ACHN (cell line): ENCODE measurements at regions not wholly inside any gene's neighbourhood (a gene's known extent, or its start where the extent isn't known, plus 50 kb on each side); places are given as distances from the start of the nearest gene placed in this dataset.

Experiments
- DNase-seq: peaks from one replicate; pipeline ENCODE4 v3.0.0-alpha.2; 2015
- in situ Hi-C: cut with HindIII; loops from 2 replicates; pipeline ENCODE4 v1.10.0; 2017; ENCODE audit warnings: low sequenced_read_pairs, low pct_ligation_motif_present, low pct_unique_long_range_greater_than_20kb

- in situ Hi-C loops, result no loop called here
- no peak for DNase-seq
These were observed 1283.3 kb downstream of the TYW1 start for GRCh38 chr7:68279827-68280400.

- DNase-seq, result no peak
- in situ Hi-C loops, result no loop called here
These were observed 1284.3 kb downstream of the TYW1 start for GRCh38 chr7:68280931-68281330.

- in situ Hi-C loops, result no loop called here
- DNase-seq, result no peak
These were observed 1291.5 kb downstream of the TYW1 start for GRCh38 chr7:68288144-68288593.

- in situ Hi-C loops, result no loop called here
These were observed 1295.1 kb downstream of the TYW1 start for GRCh38 chr7:68291710-68292109.

GRCh38 chr7:68295386-68295785 is 1298.8 kb downstream of the TYW1 start:
- in situ Hi-C loops, result no loop called here
- DNase-seq, result no peak

More at GRCh38 chr7:68291710-68292109, 1295.1 kb downstream of the TYW1 start:
- no peak for DNase-seq

- in situ Hi-C loops, result no loop called here
These were observed 1293.7 kb upstream of the AUTS2 start for GRCh38 chr7:68304536-68304935.

GRCh38 chr7:68306692-68307107 is 1291.6 kb upstream of the AUTS2 start:
- in situ Hi-C loops, result no loop called here
- no peak for DNase-seq

More at GRCh38 chr7:68304536-68304935, 1293.7 kb upstream of the AUTS2 start:
- DNase-seq, result no peak

GRCh38 chr7:68309271-68309670 is 1289.0 kb upstream of the AUTS2 start:
- in situ Hi-C loops, result no loop called here
- no peak for DNase-seq

GRCh38 chr7:68309806-68310205 is 1288.5 kb upstream of the AUTS2 start:
- DNase-seq, result no peak
- in situ Hi-C loops, result no loop called here

GRCh38 chr7:68311958-68312357 is 1286.3 kb upstream of the AUTS2 start:
- in situ Hi-C loops, result no loop called here
- no peak for DNase-seq

GRCh38 chr7:68313806-68314205 is 1284.5 kb upstream of the AUTS2 start:
- in situ Hi-C loops, result no loop called here
- DNase-seq, result no peak

GRCh38 chr7:68314208-68314607 is 1284.1 kb upstream of the AUTS2 start:
- in situ Hi-C loops, result no loop called here
- no peak for DNase-seq

- DNase-seq, result no peak
These were observed 1280.8 kb upstream of the AUTS2 start for GRCh38 chr7:68317476-68317875.

GRCh38 chr7:68319061-68319460 is 1279.2 kb upstream of the AUTS2 start:
- DNase-seq, result no peak
- in situ Hi-C loops, result no loop called here

More at GRCh38 chr7:68317476-68317875, 1280.8 kb upstream of the AUTS2 start:
- in situ Hi-C loops, result no loop called here

GRCh38 chr7:68321076-68321639 is 1277.1 kb upstream of the AUTS2 start:
- in situ Hi-C loops, result no loop called here
- no peak for DNase-seq

GRCh38 chr7:68321776-68322496 is 1276.3 kb upstream of the AUTS2 start:
- no peak for DNase-seq
- in situ Hi-C loops, result no loop called here

GRCh38 chr7:68324621-68325020 is 1273.7 kb upstream of the AUTS2 start:
- in situ Hi-C loops, result no loop called here
- no peak for DNase-seq

GRCh38 chr7:68334216-68334615 is 1264.1 kb upstream of the AUTS2 start:
- no peak for DNase-seq
- in situ Hi-C loops, result no loop called here

- in situ Hi-C loops, result no loop called here
- no peak for DNase-seq
These were observed 1263.5 kb upstream of the AUTS2 start for GRCh38 chr7:68334636-68335272.
